Adrenal gland (tissue), 9 donors: ENCODE measurements at regions not wholly inside any gene's neighbourhood (a gene's known extent, or its start where the extent isn't known, plus 50 kb on each side); places are given as distances from the start of the nearest gene placed in this dataset.
"Not testable (repeated sequence)": the region's sequence is repeated elsewhere in the genome, so short reads cannot be mapped to it uniquely, and the experiment has no call there.

ENCODE experiments used
- DNase-seq, 7 donors: peaks; one replicate each; pipeline ENCODE4 v3.0.0-alpha.2; 2019 to 2020
- H3K27ac ChIP-seq, 5 donors: fragments of 200-600 bp; sonication (generic) in 4 of 5; 1 replicate in 3 of 5; 2 replicates in 2 of 5; pipeline versions ENCODE4 v1.5.1 to v1.8.0; 2016 to 2020; ENCODE audit warnings: mild to moderate bottlenecking in 1 of 5
- H3K27me3 ChIP-seq: fragments of 200-600 bp; 2 replicates; pipeline ENCODE4 v1.8.0; 2021
- H3K36me3 ChIP-seq, 2 donors: fragments of 200-600 bp; replicated peaks in 1 of 2; 1 replicate in 1 of 2; 2 replicates in 1 of 2; pipeline versions ENCODE4 v1.5.1 to v1.8.0; 2018 to 2022
- H3K4me1 ChIP-seq, 2 donors: fragments of 200-600 bp; replicated peaks in 1 of 2; 1 replicate in 1 of 2; 2 replicates in 1 of 2; pipeline versions ENCODE4 v1.5.1 to v1.8.0; 2018 to 2021
- H3K4me3 ChIP-seq, 4 donors: fragments of 200-600 bp; sonication (generic) in 3 of 4; one replicate each; pipeline ENCODE4 v1.5.1; 2016 to 2018
- H3K9me3 ChIP-seq, 3 donors: fragments of 200-600 bp; sonication (generic) in 1 of 3; replicated peaks in 1 of 3; 1 replicate in 2 of 3; 2 replicates in 1 of 3; pipeline versions ENCODE4 v1.5.1 to v1.8.0; 2016 to 2021
- CTCF ChIP-seq, 6 experiments: fragments of 450-650 bp in 4 of 6; fragments of 200-600 bp in 2 of 6; sonication (generic) in 1 of 6; IDR thresholded peaks; 1 replicate in 5 of 6; 2 replicates in 1 of 6; pipeline versions ENCODE4 v1.5.1 to v1.8.0; 2016 to 2021; ENCODE audit warnings: antibody characterized with exemption in 6 of 6, mild to moderate bottlenecking in 2 of 6, moderate library complexity in 1 of 6
- POLR2A ChIP-seq, 2 donors: fragments of 450-650 bp; IDR thresholded peaks; one replicate each; pipeline ENCODE4 v1.6.1; 2017; ENCODE audit warnings: antibody characterized with exemption in 2 of 2, mild to moderate bottlenecking in 2 of 2, moderate library complexity in 1 of 2
- WGBS, 4 donors: extraction: QIAGEN DNeasy Blood & Tissue Kit in 2 of 4; methylation state at CpG; one replicate each; pipeline versions ENCODE4 v1.1.5 to v1.1.7; 2013 to 2017; 5-methylcytosine and 5-hydroxymethylcytosine counted together
- intact Hi-C, 2 donors: fragments of 100-400 bp; cut with DNase I; formaldehyde crosslinking; loops; one replicate each; pipeline versions ENCODE4 v1.14.1 to v1.15.0; 2022 to 2023
- donor health status: healthy with polysubstance abuse.
- donor health status: Bipolar disorder and iron deficiency.
- donor health status: DM: yes; HTN: yes; CAD: no.
- donor health status: DM: no; HTN: no; CAD: no.
- donor health status: DM: no; HTN: no; CAD: no.

GRCh38 chr12:88860851-88861250 is 280.6 kb upstream of the KITLG start:
- TF ChIP-seq POLR2A (IDR thresholded peaks at IDR 0.05): no peak
- TF ChIP-seq CTCF (IDR thresholded peaks at IDR 0.05): no peak
- H3K27me3 ChIP-seq: no peaks in the 10 kb centered on the region
- H3K36me3 ChIP-seq: no peaks in the 10 kb centered on the region
- WGBS, 4 donors: 64 to 74% (median 71%) methylated on average over 4 of the region's 4 CpGs
- intact Hi-C loops: no loop called here
- H3K4me1 ChIP-seq: no peaks in the 10 kb centered on the region
- no peak overlapping the region for H3K27ac ChIP-seq
- no peak overlapping the region for H3K4me3 ChIP-seq
- H3K9me3 ChIP-seq: no peaks in the 10 kb centered on the region
- no peak for DNase-seq

- intact Hi-C loops: no loop called here
- no peak for TF ChIP-seq POLR2A (IDR thresholded peaks at IDR 0.05)
- no peak for TF ChIP-seq CTCF (IDR thresholded peaks at IDR 0.05)
- H3K27ac ChIP-seq: no peak overlapping the region
- H3K27me3 ChIP-seq: no peaks in the 10 kb centered on the region
- no peaks in the 10 kb centered on the region for H3K4me1 ChIP-seq
- H3K36me3 ChIP-seq: no peaks in the 10 kb centered on the region
- WGBS, 4 donors: 70 to 88% (median 77%) methylated on average over 2 of the region's 2 CpGs
- DNase-seq: no peak
- no peak overlapping the region for H3K4me3 ChIP-seq
- no peaks in the 10 kb centered on the region for H3K9me3 ChIP-seq
Measured at GRCh38 chr12:88856201-88856600, 275.9 kb upstream of the KITLG start.

DNA sequence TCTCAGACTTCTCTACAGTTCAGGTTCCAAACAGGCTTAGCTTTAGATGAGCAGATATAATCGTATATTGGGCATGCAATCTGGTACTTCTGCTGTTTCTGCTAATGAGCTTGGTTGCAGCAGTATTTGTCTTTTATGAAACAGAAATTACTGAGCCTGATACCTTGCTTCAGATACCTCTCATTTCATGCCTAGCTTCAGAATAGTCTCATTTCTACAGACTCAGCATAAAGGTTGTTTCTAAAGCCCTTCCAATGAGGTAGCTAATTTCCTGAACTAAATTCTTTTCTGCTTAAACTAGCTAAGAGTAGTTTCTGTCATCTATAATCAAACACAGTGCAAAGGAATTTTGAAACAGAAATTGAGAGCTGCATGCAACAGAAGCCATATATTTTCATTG is 275.0 kb upstream of the KITLG start:
- Histone ChIP-seq H3K4me3 (no peak overlapping the region), H3K4me1 (no peaks in the 10 kb centered on the region), H3K27ac (no peak overlapping the region), H3K27me3 (no peaks in the 10 kb centered on the region), H3K9me3 (no peaks in the 10 kb centered on the region), H3K36me3 (no peaks in the 10 kb centered on the region)
- intact Hi-C loops: no loop called here
- 71 to 93% (median 81%) methylated on average over 1 of the region's 1 CpG for WGBS, 4 donors
- TF ChIP-seq CTCF (IDR thresholded peaks at IDR 0.05) (no peak), POLR2A (IDR thresholded peaks at IDR 0.05) (no peak)
- no peak for DNase-seq

GRCh38 chr12:88854260-88854659 is 274.0 kb upstream of the KITLG start:
- no peaks in the 10 kb centered on the region for H3K4me1 ChIP-seq
- WGBS, 4 donors: 78 to 86% (median 84%) methylated on average over 1 of the region's 1 CpG
- H3K27me3 ChIP-seq: no peaks in the 10 kb centered on the region
- intact Hi-C loops: no loop called here
- no peak overlapping the region for H3K27ac ChIP-seq
- TF ChIP-seq CTCF (IDR thresholded peaks at IDR 0.05): no peak
- no peak for TF ChIP-seq POLR2A (IDR thresholded peaks at IDR 0.05)
- DNase-seq: no peak
- H3K4me3 ChIP-seq: no peak overlapping the region
- H3K9me3 ChIP-seq: no peaks in the 10 kb centered on the region
- H3K36me3 ChIP-seq: no peaks in the 10 kb centered on the region

DNA sequence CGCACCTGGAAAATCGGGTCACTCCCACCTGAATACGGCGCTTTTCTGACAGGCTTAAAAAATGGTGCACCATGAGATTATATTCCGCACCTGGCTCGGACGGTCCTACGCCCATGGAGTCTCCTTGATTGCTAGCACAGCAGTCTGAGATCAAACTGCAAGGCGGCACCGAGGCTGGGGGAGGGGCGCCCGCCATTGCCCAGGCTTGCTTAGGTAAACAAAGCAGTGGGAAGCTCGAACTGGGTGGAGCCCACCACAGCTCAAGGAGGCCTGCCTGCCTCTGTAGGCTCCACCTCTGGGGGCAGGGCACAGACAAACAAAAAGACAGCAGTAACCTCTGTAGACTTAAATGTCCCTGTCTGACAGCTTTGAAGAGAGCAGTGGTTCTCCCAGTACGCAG is 267.0 kb upstream of the KITLG start:
- DNase-seq, H3K9me3 ChIP-seq, H3K4me3 ChIP-seq, H3K4me1 ChIP-seq, intact Hi-C loops, H3K36me3 ChIP-seq, H3K27me3 ChIP-seq, H3K27ac ChIP-seq: not testable (repeated sequence)
- 91 to 94% (median 92%) methylated on average over 11 to 13 of the region's 14 CpGs for WGBS, 4 donors
